ES-I3 (cell line): ENCODE measurements at regions not wholly inside any gene's neighbourhood (a gene's known extent, or its start where the extent isn't known, plus 50 kb on each side); places are given as distances from the start of the nearest gene placed in this dataset.
"Not testable (repeated sequence)": the region's sequence is repeated elsewhere in the genome, so short reads cannot be mapped to it uniquely, and the experiment has no call there.

Source experiments
- H3K36me3 ChIP-seq: 2 replicates; pipeline ENCODE4 v1.6.1; 2013; ENCODE audit warnings: mild to moderate bottlenecking, low read length, control low read depth, moderate library complexity; ENCODE audit not compliant: insufficient read depth
- H3K4me1 ChIP-seq: 2 replicates; pipeline ENCODE4 v1.6.1; 2013; ENCODE audit warnings: mild to moderate bottlenecking, control low read depth, low read length; ENCODE audit not compliant: insufficient read depth
- H3K9ac ChIP-seq: 2 replicates; pipeline ENCODE4 v1.6.1; 2013; ENCODE audit warnings: low read depth, mild to moderate bottlenecking, low read length, moderate library complexity
- H3K9me3 ChIP-seq: 2 replicates; pipeline ENCODE4 v1.6.1; 2013; ENCODE audit warnings: mild to moderate bottlenecking, low read length, moderate library complexity; ENCODE audit not compliant: control insufficient read depth, insufficient read depth

- no peak overlapping the region for H3K9ac ChIP-seq
- H3K4me1 ChIP-seq: no peaks in the 10 kb centered on the region
- no peaks in the 10 kb centered on the region for H3K36me3 ChIP-seq
- peaks cover 3% of the 10 kb centered on the region; the same call in 1 of the 2 replicates for H3K9me3 ChIP-seq
Observed at GRCh38 chr2:160826496-160826895, 332.9 kb upstream of the RBMS1 start.

GRCh38 chr2:160828076-160828475 lies 332.2 kb upstream of the TANK start:
- Histone ChIP-seq H3K9ac (no peak overlapping the region), H3K4me1 (no peaks in the 10 kb centered on the region), H3K9me3 (0 out of 2 replicates have a peak, but pooled peaks cover 3% of the 10 kb centered on the region), H3K36me3 (no peaks in the 10 kb centered on the region)

GRCh38 chr2:160832381-160832780 lies 327.8 kb upstream of the TANK start:
- not testable (repeated sequence) for H3K36me3 ChIP-seq, H3K9ac ChIP-seq, H3K9me3 ChIP-seq, H3K4me1 ChIP-seq

GRCh38 chr2:160835166-160835565 lies 325.1 kb upstream of the TANK start:
- no peak overlapping the region for H3K9ac ChIP-seq
- H3K36me3 ChIP-seq: no peaks in the 10 kb centered on the region
- H3K9me3 ChIP-seq: no peaks in the 10 kb centered on the region
- no peaks in the 10 kb centered on the region for H3K4me1 ChIP-seq

- Histone ChIP-seq H3K4me1 (no peaks in the 10 kb centered on the region), H3K36me3 (no peaks in the 10 kb centered on the region), H3K9ac (no peak overlapping the region), H3K9me3 (peaks cover 4% of the 10 kb centered on the region; the same call in 1 of the 2 replicates)
Observed at GRCh38 chr2:160836755-160837154, 323.5 kb upstream of the TANK start.

- Histone ChIP-seq H3K9ac (no peak overlapping the region), H3K36me3 (no peaks in the 10 kb centered on the region), H3K9me3 (peaks cover 4% of the 10 kb centered on the region; the same call in 1 of the 2 replicates), H3K4me1 (no peaks in the 10 kb centered on the region)
Observed at GRCh38 chr2:160837416-160837815, 322.8 kb upstream of the TANK start.

GRCh38 chr2:160838147-160838546 lies 322.1 kb upstream of the TANK start:
- no peaks in the 10 kb centered on the region for H3K4me1 ChIP-seq
- no peak overlapping the region for H3K9ac ChIP-seq
- peaks cover 4% of the 10 kb centered on the region; the same call in 1 of the 2 replicates for H3K9me3 ChIP-seq
- no peaks in the 10 kb centered on the region for H3K36me3 ChIP-seq

- no peaks in the 10 kb centered on the region for H3K36me3 ChIP-seq
- H3K4me1 ChIP-seq: no peaks in the 10 kb centered on the region
- peaks cover 4% of the 10 kb centered on the region; the same call in 1 of the 2 replicates for H3K9me3 ChIP-seq
- H3K9ac ChIP-seq: no peak overlapping the region
Observed at GRCh38 chr2:160838691-160839090, 321.5 kb upstream of the TANK start.

GRCh38 chr2:160842286-160842685 lies 317.9 kb upstream of the TANK start:
- H3K9me3 ChIP-seq: peaks cover 4% of the 10 kb centered on the region; the same call in 1 of the 2 replicates
- no peaks in the 10 kb centered on the region for H3K36me3 ChIP-seq
- no peaks in the 10 kb centered on the region for H3K4me1 ChIP-seq
- no peak overlapping the region for H3K9ac ChIP-seq

GRCh38 chr2:160859096-160859495 lies 301.1 kb upstream of the TANK start:
- no peaks in the 10 kb centered on the region for H3K36me3 ChIP-seq
- no peak overlapping the region for H3K9ac ChIP-seq
- no peaks in the 10 kb centered on the region for H3K9me3 ChIP-seq
- H3K4me1 ChIP-seq: no peaks in the 10 kb centered on the region

- no peaks in the 10 kb centered on the region for H3K4me1 ChIP-seq
- no peaks in the 10 kb centered on the region for H3K36me3 ChIP-seq
- no peak overlapping the region for H3K9ac ChIP-seq
- no peaks in the 10 kb centered on the region for H3K9me3 ChIP-seq
Observed at GRCh38 chr2:160862226-160862625, 298.0 kb upstream of the TANK start.

- Histone ChIP-seq H3K36me3 (no peaks in the 10 kb centered on the region), H3K9ac (no peak overlapping the region), H3K4me1 (no peaks in the 10 kb centered on the region), H3K9me3 (no peaks in the 10 kb centered on the region)
Observed at GRCh38 chr2:160868891-160869290, 291.3 kb upstream of the TANK start.

GRCh38 chr2:160869411-160869810 lies 290.8 kb upstream of the TANK start:
- Histone ChIP-seq H3K9ac (no peak overlapping the region), H3K9me3 (no peaks in the 10 kb centered on the region)

GRCh38 chr2:160870729-160871465 lies 289.3 kb upstream of the TANK start:
- Histone ChIP-seq H3K4me1 (no peaks in the 10 kb centered on the region), H3K36me3 (no peaks in the 10 kb centered on the region), H3K9ac (no peak overlapping the region), H3K9me3 (no peaks in the 10 kb centered on the region)

More at GRCh38 chr2:160869411-160869810, 290.8 kb upstream of the TANK start:
- H3K36me3 ChIP-seq: no peaks in the 10 kb centered on the region
- no peaks in the 10 kb centered on the region for H3K4me1 ChIP-seq

GRCh38 chr2:160871953-160872352 lies 288.3 kb upstream of the TANK start:
- H3K4me1 ChIP-seq: no peaks in the 10 kb centered on the region
- H3K9me3 ChIP-seq: no peaks in the 10 kb centered on the region
- no peak overlapping the region for H3K9ac ChIP-seq

More at GRCh38 chr2:160871953-160872352, 288.3 kb upstream of the TANK start:
- H3K36me3 ChIP-seq: no peaks in the 10 kb centered on the region
